GM18907 (cell line): ENCODE measurements at regions not wholly inside any gene's neighbourhood (a gene's known extent, or its start where the extent isn't known, plus 50 kb on each side); places are given as distances from the start of the nearest gene placed in this dataset.

Source experiments
- ATAC-seq: cut with Tn5 transposase; IDR thresholded peaks from one replicate; pipeline ENCODE4 v1.9.1; 2021; ENCODE audit warnings: mild to moderate bottlenecking, moderate library complexity; ENCODE audit not compliant: unreplicated experiment

GRCh38 chr1:38721816-38722215 is 137.8 kb downstream of the RRAGC start:
- no peak for ATAC-seq

GRCh38 chr1:38719880-38720279 is 139.7 kb downstream of the RRAGC start:
- no peak for ATAC-seq

- ATAC-seq: no peak
Measured at GRCh38 chr1:38718031-38718430, 141.5 kb downstream of the RRAGC start.

- no peak for ATAC-seq
Measured at GRCh38 chr1:38716229-38716628, 143.3 kb downstream of the RRAGC start.

- ATAC-seq: no peak
Measured at GRCh38 chr1:38715415-38715814, 144.2 kb downstream of the RRAGC start.

- ATAC-seq: no peak
Measured at GRCh38 chr1:38712046-38712445, 147.5 kb downstream of the RRAGC start.

GRCh38 chr1:38708701-38709258 is 150.8 kb downstream of the RRAGC start:
- ATAC-seq: no peak

- no peak for ATAC-seq
Measured at GRCh38 chr1:38701088-38701487, 158.5 kb downstream of the RRAGC start.

GRCh38 chr1:38700077-38700470 is 159.5 kb downstream of the RRAGC start:
- no peak for ATAC-seq

GRCh38 chr1:38699330-38700076 is 160.1 kb downstream of the RRAGC start:
- ATAC-seq: no peak

GRCh38 chr1:38697387-38697786 is 162.2 kb downstream of the RRAGC start:
- ATAC-seq: no peak

GRCh38 chr1:38696371-38696770 is 163.2 kb downstream of the RRAGC start:
- no peak for ATAC-seq

- ATAC-seq: no peak
Measured at GRCh38 chr1:38693759-38694158, 165.8 kb downstream of the RRAGC start.

GRCh38 chr1:38693031-38693430 is 166.5 kb downstream of the RRAGC start:
- no peak for ATAC-seq

GRCh38 chr1:38690790-38691449 is 168.7 kb downstream of the RRAGC start:
- no peak for ATAC-seq

- ATAC-seq: no peak
Measured at GRCh38 chr1:38686927-38687255, 172.7 kb downstream of the RRAGC start.

GRCh38 chr1:38686167-38686926 is 173.2 kb downstream of the RRAGC start:
- ATAC-seq: no peak

- ATAC-seq: no peak
Measured at GRCh38 chr1:38685388-38685787, 174.2 kb downstream of the RRAGC start.

GRCh38 chr1:38680801-38681510 is 178.6 kb downstream of the RRAGC start:
- ATAC-seq: no peak

GRCh38 chr1:38677756-38678155 is 181.8 kb downstream of the RRAGC start:
- ATAC-seq: no peak

GRCh38 chr1:38677311-38677710 is 182.3 kb downstream of the RRAGC start:
- ATAC-seq: no peak
